ENCODE measurements at regions not wholly inside any gene's neighbourhood (a gene's known extent, or its start where the extent isn't known, plus 50 kb on each side); places are given as distances from the start of the nearest gene placed in this dataset.

- TF ChIP-seq POLR2A (IDR thresholded peaks at IDR 0.05) (no peak), CTCF (IDR thresholded peaks at IDR 0.05) (no peak)
These were observed 710.8 kb downstream of the DOK5 start for GRCh38 chr20:55186228-55186627.
